ENCODE measurements at regions not wholly inside any gene's neighbourhood (a gene's known extent, or its start where the extent isn't known, plus 50 kb on each side); places are given as distances from the start of the nearest gene placed in this dataset.
"Not testable (repeated sequence)": the region's sequence is repeated elsewhere in the genome, so short reads cannot be mapped to it uniquely, and the experiment has no call there.

- not testable (repeated sequence) for TF ChIP-seq CTCF, POLR2A (IDR thresholded peaks at IDR 0.05)
These were observed 75.9 kb downstream of the NPIPB11 start for GRCh38 chr16:29330623-29331022.

Data from esophagus squamous epithelium (tissue), 4 donors.